Neural progenitor cell (in vitro differentiated cells): ENCODE measurements at regions not wholly inside any gene's neighbourhood (a gene's known extent, or its start where the extent isn't known, plus 50 kb on each side); places are given as distances from the start of the nearest gene placed in this dataset.

Experiments used
- DNase-seq: peaks from one replicate; pipeline ENCODE4 v3.0.0-alpha.2; 2016; ENCODE audit warnings: low spot score
- H2AFZ ChIP-seq: fragments of 200-600 bp; sonication (generic); replicated peaks from 2 replicates; pipeline ENCODE4 v1.6.1; 2016; ENCODE audit warnings: antibody characterized with exemption
- H3F3A ChIP-seq: fragments of 200-600 bp; sonication (generic); 2 replicates; pipeline ENCODE4 v1.6.1; 2016; ENCODE audit warnings: antibody characterized with exemption, low read depth
- H3K27ac ChIP-seq: fragments of 200-600 bp; sonication (generic); 2 replicates; pipeline ENCODE4 v1.5.1; 2016; ENCODE audit warnings: mild to moderate bottlenecking
- H3K27me3 ChIP-seq: fragments of 200-600 bp; sonication (generic); 2 replicates; pipeline ENCODE4 v1.6.1; 2016; ENCODE audit warnings: mild to moderate bottlenecking, moderate library complexity
- H3K36me3 ChIP-seq: fragments of 200-600 bp; sonication (generic); 2 replicates; pipeline ENCODE4 v1.5.1; 2016
- H3K4me1 ChIP-seq: fragments of 200-600 bp; sonication (generic); 2 replicates; pipeline ENCODE4 v1.6.1; 2016; ENCODE audit warnings: mixed run types
- H3K4me2 ChIP-seq: fragments of 200-600 bp; sonication (generic); 2 replicates; pipeline ENCODE4 v1.6.1; 2016
- H3K4me3 ChIP-seq: fragments of 200-600 bp; sonication (generic); 2 replicates; pipeline ENCODE4 v1.5.1; 2016
- H3K79me2 ChIP-seq: fragments of 200-600 bp; sonication (generic); 2 replicates; pipeline ENCODE4 v1.6.1; 2016; ENCODE audit warnings: low read depth
- H3K9ac ChIP-seq: fragments of 200-600 bp; sonication (generic); 2 replicates; pipeline ENCODE4 v1.6.1; 2016
- H3K9me3 ChIP-seq: fragments of 200-600 bp; sonication (generic); 2 replicates; pipeline ENCODE4 v1.5.1; 2016; ENCODE audit warnings: low read depth
- H4K20me1 ChIP-seq: fragments of 200-600 bp; sonication (generic); 2 replicates; pipeline ENCODE4 v1.6.1; 2016; ENCODE audit warnings: low read depth
- H3K27ac Mint-ChIP-seq: 3 replicates; pipeline ENCODE4 v1.8.0; 2021; ENCODE audit warnings: mixed read lengths
- H3K27me3 Mint-ChIP-seq: 2 replicates; pipeline ENCODE4 v1.8.0; 2022; ENCODE audit warnings: low read depth, mild to moderate bottlenecking, inconsistent platforms, moderate library complexity, mixed read lengths; ENCODE audit not compliant: insufficient read depth
- H3K36me3 Mint-ChIP-seq: 3 replicates; pipeline ENCODE4 v1.8.0; 2021; ENCODE audit warnings: mixed read lengths
- H3K4me1 Mint-ChIP-seq: 3 replicates; pipeline ENCODE4 v1.8.0; 2021; ENCODE audit warnings: mixed read lengths
- H3K4me3 Mint-ChIP-seq: 3 replicates; pipeline ENCODE4 v1.8.0; 2021; ENCODE audit warnings: mild to moderate bottlenecking, moderate library complexity, mixed read lengths
- H3K9me3 Mint-ChIP-seq: 3 replicates; pipeline ENCODE4 v1.8.0; 2020; ENCODE audit warnings: mixed read lengths
- CTCF ChIP-seq: fragments of 200-600 bp; sonication (generic); IDR thresholded peaks from 2 replicates; pipeline ENCODE4 v1.5.1; 2017; ENCODE audit warnings: antibody characterized with exemption, mild to moderate bottlenecking
- EZH2 ChIP-seq: fragments of 200-600 bp; sonication (generic); IDR thresholded peaks from 2 replicates; pipeline ENCODE4 v1.6.1; 2017; ENCODE audit warnings: antibody characterized with exemption, mild to moderate bottlenecking, moderate library complexity
- EZH2phosphoT487 ChIP-seq: fragments of 200-600 bp; sonication (generic); IDR thresholded peaks from 2 replicates; pipeline ENCODE4 v1.6.1; 2017; ENCODE audit warnings: antibody characterized with exemption

- Histone ChIP-seq H3K4me1 (peaks cover 32% of the 10 kb centered on the region), H2AFZ (no peak overlapping the region), H4K20me1 (no peaks in the 10 kb centered on the region), H3K79me2 (no peaks in the 10 kb centered on the region), H3K9ac (no peak overlapping the region), H3F3A (no peaks in the 10 kb centered on the region), H3K4me2 (no peak overlapping the region), H3K9me3 (no peaks in the 10 kb centered on the region), H3K4me3 (no peak overlapping the region), H3K36me3 (no peaks in the 10 kb centered on the region), H3K27me3 (no peaks in the 10 kb centered on the region), H3K27ac (no peak overlapping the region)
- Mint-ChIP-seq H3K27me3 (peaks cover 2% of the 10 kb centered on the region), H3K27ac (no peak overlapping the region), H3K36me3 (no peaks in the 10 kb centered on the region), H3K4me3 (no peak overlapping the region), H3K4me1 (peaks cover 49% of the 10 kb centered on the region), H3K9me3 (peaks cover 3% of the 10 kb centered on the region)
- no peak for DNase-seq
- TF ChIP-seq CTCF (no peak), EZH2phosphoT487 (no peak), EZH2 (no peak)
Observed at GRCh38 chr11:130672911-130673310, 224.5 kb downstream of the ADAMTS15 start.

- Histone ChIP-seq H3K27me3 (no peaks in the 10 kb centered on the region), H3K36me3 (no peaks in the 10 kb centered on the region), H3K4me1 (peaks cover 32% of the 10 kb centered on the region), H3K79me2 (no peaks in the 10 kb centered on the region), H3K4me3 (no peak overlapping the region), H3F3A (no peaks in the 10 kb centered on the region), H3K4me2 (no peak overlapping the region), H4K20me1 (no peaks in the 10 kb centered on the region), H2AFZ (no peak overlapping the region), H3K27ac (no peak overlapping the region), H3K9me3 (peaks cover 7% of the 10 kb centered on the region), H3K9ac (no peak overlapping the region)
- DNase-seq, result no peak
- no peaks in the 10 kb centered on the region for H3K36me3 Mint-ChIP-seq
- no peak overlapping the region for H3K27ac Mint-ChIP-seq
- TF ChIP-seq EZH2phosphoT487, result no peak
- TF ChIP-seq CTCF, result no peak
- no peak for TF ChIP-seq EZH2
- H3K27me3 Mint-ChIP-seq, result peaks cover 2% of the 10 kb centered on the region
- H3K4me1 Mint-ChIP-seq, result peaks cover 49% of the 10 kb centered on the region
- peaks cover 9% of the 10 kb centered on the region for H3K9me3 Mint-ChIP-seq
- no peak overlapping the region for H3K4me3 Mint-ChIP-seq
Observed at GRCh38 chr11:130673698-130674097, 225.3 kb downstream of the ADAMTS15 start.

- peaks cover 49% of the 10 kb centered on the region for H3K4me1 Mint-ChIP-seq
- H3K9me3 Mint-ChIP-seq, result peaks cover 20% of the 10 kb centered on the region
- peak overlapping the region; percentile 1 for H2AFZ ChIP-seq
- peak overlapping the region; percentile 68 for H3K27ac Mint-ChIP-seq
- no peak overlapping the region for H3K4me2 ChIP-seq
- no peaks in the 10 kb centered on the region for H3K79me2 ChIP-seq
- H3K4me3 ChIP-seq, result no peak overlapping the region
- H3K4me3 Mint-ChIP-seq, result no peak overlapping the region
- H3K27me3 Mint-ChIP-seq, result peaks cover 5% of the 10 kb centered on the region
- no peaks in the 10 kb centered on the region for H4K20me1 ChIP-seq
- no peaks in the 10 kb centered on the region for H3K27me3 ChIP-seq
- no peaks in the 10 kb centered on the region for H3K36me3 ChIP-seq
- DNase-seq, result peak; percentile 14
- H3K4me1 ChIP-seq, result peaks cover 32% of the 10 kb centered on the region
- H3K9ac ChIP-seq, result no peak overlapping the region
- no peak overlapping the region for H3K27ac ChIP-seq
- H3F3A ChIP-seq, result no peaks in the 10 kb centered on the region
- H3K9me3 ChIP-seq, result peaks cover 14% of the 10 kb centered on the region
- TF ChIP-seq EZH2 (no peak), CTCF (no peak), EZH2phosphoT487 (no peak)
- no peaks in the 10 kb centered on the region for H3K36me3 Mint-ChIP-seq
Observed at GRCh38 chr11:130674686-130675308, 226.4 kb downstream of the ADAMTS15 start.
